GM18519 (cell line): ENCODE measurements at regions not wholly inside any gene's neighbourhood (a gene's known extent, or its start where the extent isn't known, plus 50 kb on each side); places are given as distances from the start of the nearest gene placed in this dataset.

Source experiments
- ATAC-seq: cut with Tn5 transposase; IDR thresholded peaks from one replicate; pipeline ENCODE4 v1.9.1; 2021; ENCODE audit warnings: mild to moderate bottlenecking, moderate library complexity; ENCODE audit not compliant: unreplicated experiment, low FRiP score

- no peak for ATAC-seq
Measured at GRCh38 chr12:14272956-14273912, 92.2 kb upstream of the ATF7IP start.

GRCh38 chr12:14273913-14274311 lies 91.6 kb upstream of the ATF7IP start:
- ATAC-seq: peak; percentile 37

GRCh38 chr12:14275111-14275510 lies 90.4 kb upstream of the ATF7IP start:
- ATAC-seq: no peak

- no peak for ATAC-seq
Measured at GRCh38 chr12:14275886-14276285, 89.6 kb upstream of the ATF7IP start.

- ATAC-seq: no peak
Measured at GRCh38 chr12:14278294-14278953, 87.1 kb upstream of the ATF7IP start.

GRCh38 chr12:14279845-14280244 lies 85.6 kb upstream of the ATF7IP start:
- no peak for ATAC-seq

GRCh38 chr12:14280921-14281320 lies 84.6 kb upstream of the ATF7IP start:
- ATAC-seq: no peak

GRCh38 chr12:14281539-14281938 lies 83.9 kb upstream of the ATF7IP start:
- no peak for ATAC-seq

- ATAC-seq: no peak
Measured at GRCh38 chr12:14283489-14284144, 81.9 kb upstream of the ATF7IP start.

- no peak for ATAC-seq
Measured at GRCh38 chr12:14284184-14284722, 81.2 kb upstream of the ATF7IP start.

GRCh38 chr12:14289601-14290000 lies 75.9 kb upstream of the ATF7IP start:
- ATAC-seq: no peak

- ATAC-seq: no peak
Measured at GRCh38 chr12:14290951-14291350, 74.5 kb upstream of the ATF7IP start.

- ATAC-seq: no peak
Measured at GRCh38 chr12:14303661-14304155, 61.8 kb upstream of the ATF7IP start.

GRCh38 chr12:14307004-14307403 lies 58.5 kb upstream of the ATF7IP start:
- ATAC-seq: no peak

- no peak for ATAC-seq
Measured at GRCh38 chr12:14308516-14308915, 57.0 kb upstream of the ATF7IP start.

GRCh38 chr12:14310866-14311265 lies 54.6 kb upstream of the ATF7IP start:
- ATAC-seq: no peak

- no peak for ATAC-seq
Measured at GRCh38 chr12:14313379-14314138, 51.9 kb upstream of the ATF7IP start.

- ATAC-seq: no peak
Measured at GRCh38 chr12:14314801-14315200, 50.7 kb upstream of the ATF7IP start.

- no peak for ATAC-seq
Measured at GRCh38 chr12:14315501-14315900, 50.0 kb upstream of the ATF7IP start.
